HepG2 (cell line): ENCODE measurements at regions not wholly inside any gene's neighbourhood (a gene's known extent, or its start where the extent isn't known, plus 50 kb on each side); places are given as distances from the start of the nearest gene placed in this dataset.

ENCODE experiments used
- ATAC-seq: fragments of 200-7000 bp; cut with Tn5 transposase; 3 replicates; pipeline ENCODE4 v1.9.1; 2020; ENCODE audit warnings: mild to moderate bottlenecking, moderate library complexity
- BruUV-seq: library from RNA; stranded (reverse); fragments of 400-500 nt; replicated peaks from 2 replicates; lab custom pipeline; 2021; lab: Mats Ljungman, UMichigan
- CTCF ChIA-PET: fragments of 300-600 bp; formaldehyde crosslinking; extraction: SDS; loops from one replicate; lab custom pipeline; 2021; ENCODE audit warnings: low total read pairs, inconsistent platforms, low intra/inter-chr PET ratio; lab: Yijun Ruan, JAX
- POLR2A ChIA-PET: fragments of 350-600 bp; sonication (Branson Sonifier 250); formaldehyde crosslinking; loops from one replicate; lab custom pipeline; 2020; ENCODE audit warnings: antibody characterized with exemption, inconsistent platforms; lab: Yijun Ruan, JAX
- DNase-seq: peaks from one replicate; pipeline ENCODE4 v3.0.0-alpha.2; 2015; ENCODE audit warnings: low spot score
- FAIRE-seq: peaks from 3 replicates; lab custom pipeline; 2011; peaks lifted over from hg19 to GRCh38; lab: Jason Lieb, UNC
- H2AFZ ChIP-seq: one replicate; pipeline ENCODE4 v1.6.1; 2011; ENCODE audit warnings: low read length, inconsistent platforms
- H3K27ac ChIP-seq: fragments of 300-600 bp; 3 replicates; pipeline ENCODE4 v1.8.0; 2011; ENCODE audit warnings: mixed run types, mild to moderate bottlenecking, mixed read lengths, low read length, inconsistent platforms; ENCODE audit not compliant: insufficient read depth; ENCODE audit errors: extremely low read length
- H3K27me3 ChIP-seq, 2 experiments: fragments of 200-600 bp in 1 of 2; 2 replicates in 1 of 2; 3 replicates in 1 of 2; pipeline versions ENCODE4 v1.6.0 to v1.8.0; 2011; ENCODE audit warnings: low read length in 2 of 2, mild to moderate bottlenecking in 2 of 2, moderate library complexity in 2 of 2, inconsistent platforms in 1 of 2; ENCODE audit not compliant: insufficient read depth in 2 of 2, control insufficient read depth in 1 of 2
- H3K36me3 ChIP-seq, 2 experiments: fragments of 200-600 bp in 1 of 2; replicated peaks in 1 of 2; 2 replicates in 1 of 2; 3 replicates in 1 of 2; pipeline versions ENCODE4 v1.5.1 to v1.8.0; 2011; ENCODE audit warnings: low read length in 2 of 2, inconsistent platforms in 1 of 2; ENCODE audit not compliant: insufficient read depth in 2 of 2, control insufficient read depth in 1 of 2
- H3K4me1 ChIP-seq: 2 replicates; pipeline ENCODE4 v1.5.1; 2012; ENCODE audit warnings: low read length, inconsistent platforms; ENCODE audit not compliant: insufficient read depth
- H3K4me2 ChIP-seq: 2 replicates; pipeline ENCODE4 v1.6.0; 2011; ENCODE audit warnings: low read depth, low read length, inconsistent platforms
- H3K4me3 ChIP-seq, 3 experiments: fragments of 200-600 bp in 1 of 3; sonication (generic), shearing (Covaris generic) in 1 of 3; replicated peaks in 1 of 3; 2 replicates each; pipeline ENCODE4 v1.5.1; 2011 to 2016; ENCODE audit warnings: low read length in 3 of 3, inconsistent platforms in 2 of 3, low read depth in 2 of 3, mild to moderate bottlenecking in 2 of 3, control low read depth in 1 of 3, mixed read lengths in 1 of 3; ENCODE audit not compliant: insufficient read depth in 1 of 3
- H3K79me2 ChIP-seq: one replicate; pipeline ENCODE4 v1.6.1; 2011; ENCODE audit warnings: low read length, inconsistent platforms; ENCODE audit not compliant: insufficient read depth
- H3K9ac ChIP-seq: 2 replicates; pipeline ENCODE4 v1.6.0; 2011; ENCODE audit warnings: mild to moderate bottlenecking, low read depth, low read length, inconsistent platforms; ENCODE audit not compliant: insufficient read depth
- H3K9me3 ChIP-seq: 2 replicates; pipeline ENCODE4 v1.5.1; 2012; ENCODE audit warnings: mild to moderate bottlenecking, low read length
- H4K20me1 ChIP-seq: 2 replicates; pipeline ENCODE4 v1.6.0; 2011; ENCODE audit warnings: inconsistent platforms, mild to moderate bottlenecking, low read length, moderate library complexity; ENCODE audit not compliant: insufficient read depth
- ARNT ChIP-seq: fragments of 450-650 bp; IDR thresholded peaks from 2 replicates; pipeline ENCODE4 v1.6.1; 2017
- FOXK1 ChIP-seq: sonication (generic); formaldehyde crosslinking; IDR thresholded peaks from 2 replicates; pipeline ENCODE4 v1.4.0; 2020; ENCODE audit warnings: low read depth, missing genetic modification reagents, borderline replicate concordance
- GATA4 ChIP-seq: sonication (generic); IDR thresholded peaks from 2 replicates; pipeline ENCODE4 v1.6.1; 2016; ENCODE audit warnings: antibody characterized with exemption, low read depth, borderline replicate concordance
- GMEB1 ChIP-seq: sonication (generic); formaldehyde crosslinking; IDR thresholded peaks from 2 replicates; pipeline ENCODE4 v1.5.1; 2020; ENCODE audit warnings: missing genetic modification reagents, mild to moderate bottlenecking, borderline replicate concordance
- HBP1 ChIP-seq: IDR thresholded peaks from 2 replicates; pipeline ENCODE4 v1.6.1; 2016; ENCODE audit warnings: low read depth, control low read depth
- HIC2 ChIP-seq: sonication (generic); formaldehyde crosslinking; IDR thresholded peaks from 2 replicates; pipeline ENCODE4 v1.9.0; 2022; ENCODE audit warnings: low read depth, missing genetic modification reagents
- HIVEP1 ChIP-seq: sonication (generic); formaldehyde crosslinking; IDR thresholded peaks from 2 replicates; pipeline ENCODE4 v1.4.0; 2020; ENCODE audit warnings: mild to moderate bottlenecking, missing genetic modification reagents
- KLF6 ChIP-seq: IDR thresholded peaks from 2 replicates; pipeline ENCODE4 v1.8.0; 2016; ENCODE audit warnings: missing biosample characterization, missing genetic modification reagents
- MAFG ChIP-seq: sonication (generic); formaldehyde crosslinking; IDR thresholded peaks from 2 replicates; pipeline ENCODE4 v1.5.1; 2020; ENCODE audit warnings: mild to moderate bottlenecking, missing genetic modification reagents
- NFKB2 ChIP-seq: sonication (generic); formaldehyde crosslinking; IDR thresholded peaks from 2 replicates; pipeline ENCODE4 v1.4.0; 2020; ENCODE audit warnings: missing genetic modification reagents, borderline replicate concordance
- NONO ChIP-seq, 2 experiments: fragments of 450-650 bp in 1 of 2; sonication (generic) in 1 of 2; formaldehyde crosslinking in 1 of 2; IDR thresholded peaks in 1 of 2; conservative IDR thresholded peaks in 1 of 2; 2 replicates each; pipeline versions ENCODE4 v1.6.1 to v1.8.0; 2017 to 2022; ENCODE audit warnings: mild to moderate bottlenecking in 1 of 2, missing genetic modification reagents in 1 of 2, moderate library complexity in 1 of 2
- SKI ChIP-seq: fragments of 450-650 bp; IDR thresholded peaks from one replicate; pipeline ENCODE4 v1.6.1; 2018; ENCODE audit warnings: mild to moderate bottlenecking; ENCODE audit not compliant: partially characterized antibody
- ZNF256 ChIP-seq: sonication (generic); formaldehyde crosslinking; conservative IDR thresholded peaks from 2 replicates; pipeline ENCODE4 v1.4.0; 2020; ENCODE audit warnings: missing genetic modification reagents
- ZNF503 ChIP-seq: sonication (generic); formaldehyde crosslinking; IDR thresholded peaks from 2 replicates; pipeline ENCODE4 v1.4.0; 2020; ENCODE audit warnings: missing genetic modification reagents
- ZNF788 ChIP-seq: sonication (generic); formaldehyde crosslinking; IDR thresholded peaks from 2 replicates; pipeline ENCODE4 v1.5.0; 2020; ENCODE audit warnings: mild to moderate bottlenecking, missing genetic modification reagents, borderline replicate concordance
- WGBS: methylation state at CpG from one replicate; pipeline ENCODE4 v1.1.6; 2017; ENCODE audit warnings: low lambda C conversion rate; 5-methylcytosine and 5-hydroxymethylcytosine counted together
- in situ Hi-C: cut with HindIII; loops from 2 replicates; pipeline ENCODE4 v1.10.0; 2017; ENCODE audit warnings: low pct_unique_long_range_greater_than_20kb; ENCODE audit not compliant: extremely low pct_ligation_motif_present
- intact Hi-C: fragments of 100-400 bp; cut with micrococcal nuclease; formaldehyde crosslinking; loops from one replicate; pipeline ENCODE4 v1.10.0; 2022; ENCODE audit not compliant: unreplicated experiment

- in situ Hi-C loops (no loop called here), intact Hi-C loops (no loop called here)
- no TSS peak for BruUV-seq
- WGBS = 1% methylated on average over 5 of the region's 5 CpGs
- H3K79me2 ChIP-seq = no peaks in the 10 kb centered on the region
- POLR2A ChIA-PET = no interaction called here
- no peak overlapping the region for H2AFZ ChIP-seq
- H3K27ac ChIP-seq = no peak overlapping the region
- no peaks in the 10 kb centered on the region for H3K9me3 ChIP-seq
- H3K4me2 ChIP-seq = no peak overlapping the region
- ATAC-seq (no peak), FAIRE-seq (no peak), DNase-seq (no peak)
- H3K27me3 ChIP-seq = peaks cover 0 to 4% of the 10 kb centered on the region in 2 experiments; a peak in 1 of 5 replicates
- H3K4me3 ChIP-seq = no peak overlapping the region
- H3K9ac ChIP-seq = no peak overlapping the region
- H4K20me1 ChIP-seq = no peaks in the 10 kb centered on the region
- H3K4me1 ChIP-seq = no peaks in the 10 kb centered on the region
- H3K36me3 ChIP-seq = no peaks in the 10 kb centered on the region
- CTCF ChIA-PET = no interaction called here
- TF ChIP-seq ZNF256 (CRISPR knock-in tag) (no peak), MAFG (CRISPR knock-in tag) (no peak), NONO (IDR thresholded peaks at IDR 0.05) (no peak), NONO (CRISPR knock-in tag; conservative IDR thresholded peaks at IDR 0.05) (no peak), NFKB2 (CRISPR knock-in tag) (no peak), KLF6 (CRISPR knock-in tag) (no peak), GMEB1 (CRISPR knock-in tag) (no peak), SKI (no peak), ZNF503 (CRISPR knock-in tag) (no peak), ARNT (no peak), HIC2 (CRISPR knock-in tag) (no peak), ZNF788 (CRISPR knock-in tag) (no peak), FOXK1 (CRISPR knock-in tag) (no peak), GATA4 (no peak), HBP1 (no peak), HIVEP1 (no peak)
Observed at GRCh38 chr5:3357291-3357690, 238.3 kb upstream of the IRX1 start.
